22Rv1 (cell line): ENCODE measurements at regions not wholly inside any gene's neighbourhood (a gene's known extent, or its start where the extent isn't known, plus 50 kb on each side); places are given as distances from the start of the nearest gene placed in this dataset.

ENCODE experiments used
- ZFX ChIP-seq: fragments of 450-650 bp; IDR thresholded peaks from 2 replicates; pipeline ENCODE4 v1.6.1; 2017; ENCODE audit warnings: antibody characterized with exemption, borderline replicate concordance
- TF ChIP-seq, protein P1 (sequence below): fragments of 450-650 bp; IDR thresholded peaks from 2 replicates; pipeline ENCODE4 v1.5.1; 2017; ENCODE audit warnings: mild to moderate bottlenecking

DNA sequence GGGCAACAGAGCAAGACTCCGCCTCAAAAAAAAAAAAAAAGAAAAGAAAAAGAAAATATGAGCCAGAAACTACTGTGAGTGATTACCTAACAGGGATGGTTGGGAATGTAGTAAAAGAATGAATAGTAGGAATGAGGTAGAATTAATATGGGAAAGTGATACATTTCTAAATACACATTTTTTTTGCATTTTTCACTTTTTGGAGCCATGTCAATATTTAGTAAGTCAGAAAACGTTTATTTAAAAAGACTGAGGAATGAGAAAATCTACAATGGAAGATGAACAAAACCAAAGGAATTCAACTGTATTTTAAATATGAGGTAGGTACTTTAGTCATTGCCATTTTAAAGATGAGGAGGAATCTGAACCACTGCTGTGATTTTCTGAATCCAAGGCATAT lies 817.2 kb upstream of the CADM2 start:
- TF ChIP-seq, protein P1, sequence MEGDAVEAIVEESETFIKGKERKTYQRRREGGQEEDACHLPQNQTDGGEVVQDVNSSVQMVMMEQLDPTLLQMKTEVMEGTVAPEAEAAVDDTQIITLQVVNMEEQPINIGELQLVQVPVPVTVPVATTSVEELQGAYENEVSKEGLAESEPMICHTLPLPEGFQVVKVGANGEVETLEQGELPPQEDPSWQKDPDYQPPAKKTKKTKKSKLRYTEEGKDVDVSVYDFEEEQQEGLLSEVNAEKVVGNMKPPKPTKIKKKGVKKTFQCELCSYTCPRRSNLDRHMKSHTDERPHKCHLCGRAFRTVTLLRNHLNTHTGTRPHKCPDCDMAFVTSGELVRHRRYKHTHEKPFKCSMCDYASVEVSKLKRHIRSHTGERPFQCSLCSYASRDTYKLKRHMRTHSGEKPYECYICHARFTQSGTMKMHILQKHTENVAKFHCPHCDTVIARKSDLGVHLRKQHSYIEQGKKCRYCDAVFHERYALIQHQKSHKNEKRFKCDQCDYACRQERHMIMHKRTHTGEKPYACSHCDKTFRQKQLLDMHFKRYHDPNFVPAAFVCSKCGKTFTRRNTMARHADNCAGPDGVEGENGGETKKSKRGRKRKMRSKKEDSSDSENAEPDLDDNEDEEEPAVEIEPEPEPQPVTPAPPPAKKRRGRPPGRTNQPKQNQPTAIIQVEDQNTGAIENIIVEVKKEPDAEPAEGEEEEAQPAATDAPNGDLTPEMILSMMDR: no peak
- no peak for TF ChIP-seq ZFX
